GM23338 (cell line): ENCODE measurements at regions not wholly inside any gene's neighbourhood (a gene's known extent, or its start where the extent isn't known, plus 50 kb on each side); places are given as distances from the start of the nearest gene placed in this dataset.

ENCODE experiments used
- ATAC-seq: fragments of 200-7000 bp; cut with Tn5 transposase; 3 replicates; pipeline ENCODE4 v1.9.1; 2020
- DNase-seq: peaks from one replicate; pipeline ENCODE4 v3.0.0-alpha.2; 2015; ENCODE audit warnings: low spot score
- H2AFZ ChIP-seq: fragments of 200-600 bp; sonication (generic); 2 replicates; pipeline ENCODE4 v1.8.0; 2016; ENCODE audit warnings: antibody characterized with exemption, mild to moderate bottlenecking, moderate library complexity
- H3F3A ChIP-seq: fragments of 200-600 bp; sonication (generic); replicated peaks from 2 replicates; pipeline ENCODE4 v1.8.0; 2017; ENCODE audit warnings: antibody characterized with exemption, mixed run types, low read depth
- H3K27ac ChIP-seq: fragments of 200-600 bp; sonication (generic); 2 replicates; pipeline ENCODE4 v1.6.1; 2016; ENCODE audit warnings: low read depth
- H3K27me3 ChIP-seq: fragments of 200-600 bp; sonication (generic); 2 replicates; pipeline ENCODE4 v1.8.0; 2016; ENCODE audit warnings: mild to moderate bottlenecking, mixed run types, moderate library complexity; ENCODE audit not compliant: insufficient read depth
- H3K36me3 ChIP-seq: fragments of 200-600 bp; sonication (generic); 2 replicates; pipeline ENCODE4 v1.8.0; 2016; ENCODE audit warnings: mild to moderate bottlenecking; ENCODE audit not compliant: insufficient read depth
- H3K4me1 ChIP-seq: fragments of 200-600 bp; sonication (generic); 2 replicates; pipeline ENCODE4 v1.8.0; 2016; ENCODE audit warnings: mild to moderate bottlenecking, moderate library complexity; ENCODE audit not compliant: insufficient read depth
- H3K4me2 ChIP-seq: fragments of 200-600 bp; sonication (generic); 2 replicates; pipeline ENCODE4 v1.7.1; 2017; ENCODE audit warnings: mixed run types
- H3K4me3 ChIP-seq: fragments of 200-600 bp; sonication (generic); 2 replicates; pipeline ENCODE4 v1.6.1; 2016; ENCODE audit warnings: mixed run types
- H3K79me2 ChIP-seq: fragments of 200-600 bp; sonication (generic); replicated peaks from 2 replicates; pipeline ENCODE4 v1.8.0; 2017; ENCODE audit warnings: mild to moderate bottlenecking; ENCODE audit not compliant: insufficient read depth
- H3K9me2 ChIP-seq: fragments of 200-600 bp; sonication (generic); 2 replicates; pipeline ENCODE4 v1.8.0; 2017; ENCODE audit not compliant: insufficient read depth
- H4K20me1 ChIP-seq: fragments of 200-600 bp; sonication (generic); replicated peaks from 2 replicates; pipeline ENCODE4 v1.8.0; 2017; ENCODE audit warnings: mild to moderate bottlenecking; ENCODE audit not compliant: insufficient read depth
- H3K27ac Mint-ChIP-seq: 2 replicates; pipeline ENCODE4 v1.8.0; 2020; ENCODE audit warnings: inconsistent platforms, mild to moderate bottlenecking, moderate library complexity, mixed read lengths
- H3K27me3 Mint-ChIP-seq: 3 replicates; pipeline ENCODE4 v1.8.0; 2022; ENCODE audit warnings: low read depth, mild to moderate bottlenecking, moderate library complexity, mixed read lengths, inconsistent platforms; ENCODE audit not compliant: insufficient read depth, poor library complexity
- H3K36me3 Mint-ChIP-seq: 3 replicates; pipeline ENCODE4 v1.8.0; 2021; ENCODE audit warnings: low read depth, mild to moderate bottlenecking, inconsistent platforms, moderate library complexity, mixed read lengths
- H3K4me1 Mint-ChIP-seq: 3 replicates; pipeline ENCODE4 v1.8.0; 2020; ENCODE audit warnings: mild to moderate bottlenecking, inconsistent platforms, mixed read lengths
- H3K4me3 Mint-ChIP-seq: 3 replicates; pipeline ENCODE4 v1.8.0; 2021; ENCODE audit warnings: moderate library complexity, mild to moderate bottlenecking, inconsistent platforms, mixed read lengths
- H3K9me3 Mint-ChIP-seq: 3 replicates; pipeline ENCODE4 v1.8.0; 2020; ENCODE audit warnings: moderate library complexity, mild to moderate bottlenecking, inconsistent platforms, mixed read lengths
- CREB1 ChIP-seq: fragments of 250-450 bp; sonication (Bioruptor Pico); IDR thresholded peaks from 2 replicates; pipeline ENCODE4 v1.5.0; 2020; ENCODE audit warnings: low read depth, mild to moderate bottlenecking, moderate library complexity
- ETS1 ChIP-seq: IDR thresholded peaks from 2 replicates; pipeline ENCODE4 v1.6.1; 2016; ENCODE audit warnings: antibody characterized with exemption
- EZH2phosphoT487 ChIP-seq: fragments of 200-600 bp; sonication (generic); IDR thresholded peaks from one replicate; pipeline ENCODE4 v1.8.1; 2018; ENCODE audit warnings: antibody characterized with exemption; ENCODE audit not compliant: unreplicated experiment
- JUNB ChIP-seq: IDR thresholded peaks from one replicate; pipeline ENCODE4 v1.6.1; 2016; ENCODE audit warnings: antibody characterized with exemption; ENCODE audit not compliant: unreplicated experiment
- NANOG ChIP-seq: IDR thresholded peaks from 2 replicates; pipeline ENCODE4 v1.6.1; 2016; ENCODE audit warnings: antibody characterized with exemption, borderline replicate concordance
- POLR2AphosphoS5 ChIP-seq: IDR thresholded peaks from 2 replicates; pipeline ENCODE4 v1.6.1; 2016; ENCODE audit warnings: antibody characterized with exemption, low read depth
- STAT1 ChIP-seq: IDR thresholded peaks from one replicate; pipeline ENCODE4 v1.6.1; 2016; ENCODE audit warnings: antibody characterized with exemption; ENCODE audit not compliant: unreplicated experiment
- ZNF331 ChIP-seq: fragments of 250-450 bp; sonication (Bioruptor Pico); IDR thresholded peaks from 2 replicates; pipeline ENCODE4 v1.5.0; 2020; ENCODE audit warnings: low read depth, mild to moderate bottlenecking, moderate library complexity
- TF ChIP-seq, protein P1 (sequence below), 2 experiments: fragments of 200-600 bp in 1 of 2; sonication (generic) in 1 of 2; conservative IDR thresholded peaks; 2 replicates each; pipeline versions ENCODE4 v1.5.1 to v1.6.1; 2016 to 2017; ENCODE audit warnings: antibody characterized with exemption in 2 of 2, low read depth in 2 of 2, mild to moderate bottlenecking in 2 of 2, moderate library complexity in 1 of 2

DNA sequence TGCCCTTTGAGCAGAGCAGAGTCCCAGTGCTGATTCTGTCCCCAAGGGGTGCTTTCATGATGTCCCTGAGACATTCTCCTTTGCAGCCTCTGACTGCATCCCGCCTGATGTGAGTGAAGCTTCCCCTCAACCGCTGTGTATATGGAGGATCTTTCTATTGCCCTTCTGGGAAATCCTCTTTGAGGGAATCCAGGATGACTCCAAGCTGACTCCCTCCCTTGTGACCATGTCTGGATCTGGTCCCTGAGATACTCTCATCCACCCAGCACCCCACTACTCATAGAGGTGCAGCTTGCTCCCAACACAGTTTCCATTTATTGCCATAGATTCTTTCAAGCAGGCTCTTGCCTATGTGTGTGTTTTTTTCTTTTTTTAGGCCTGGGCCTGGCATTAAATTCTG lies 216.5 kb downstream of the SEC61B start:
- no peak overlapping the region for H3K27ac Mint-ChIP-seq
- no peaks in the 10 kb centered on the region for H3K79me2 ChIP-seq
- no peaks in the 10 kb centered on the region for H3K9me3 Mint-ChIP-seq
- H4K20me1 ChIP-seq = no peaks in the 10 kb centered on the region
- H3K4me1 Mint-ChIP-seq = peaks cover 13% of the 10 kb centered on the region; the same call in 2 of the 3 replicates
- DNase-seq (no peak), ATAC-seq (no peak)
- H3K9me2 ChIP-seq = peaks cover 19% of the 10 kb centered on the region; the same call in 1 of the 2 replicates
- H3K4me3 ChIP-seq = no peak overlapping the region
- H3K4me1 ChIP-seq = peaks cover 11% of the 10 kb centered on the region; the same call in 1 of the 2 replicates
- no peak for TF ChIP-seq ZNF331
- TF ChIP-seq JUNB = no peak
- no peak for TF ChIP-seq POLR2AphosphoS5
- no peak for TF ChIP-seq EZH2phosphoT487
- TF ChIP-seq, protein P1, sequence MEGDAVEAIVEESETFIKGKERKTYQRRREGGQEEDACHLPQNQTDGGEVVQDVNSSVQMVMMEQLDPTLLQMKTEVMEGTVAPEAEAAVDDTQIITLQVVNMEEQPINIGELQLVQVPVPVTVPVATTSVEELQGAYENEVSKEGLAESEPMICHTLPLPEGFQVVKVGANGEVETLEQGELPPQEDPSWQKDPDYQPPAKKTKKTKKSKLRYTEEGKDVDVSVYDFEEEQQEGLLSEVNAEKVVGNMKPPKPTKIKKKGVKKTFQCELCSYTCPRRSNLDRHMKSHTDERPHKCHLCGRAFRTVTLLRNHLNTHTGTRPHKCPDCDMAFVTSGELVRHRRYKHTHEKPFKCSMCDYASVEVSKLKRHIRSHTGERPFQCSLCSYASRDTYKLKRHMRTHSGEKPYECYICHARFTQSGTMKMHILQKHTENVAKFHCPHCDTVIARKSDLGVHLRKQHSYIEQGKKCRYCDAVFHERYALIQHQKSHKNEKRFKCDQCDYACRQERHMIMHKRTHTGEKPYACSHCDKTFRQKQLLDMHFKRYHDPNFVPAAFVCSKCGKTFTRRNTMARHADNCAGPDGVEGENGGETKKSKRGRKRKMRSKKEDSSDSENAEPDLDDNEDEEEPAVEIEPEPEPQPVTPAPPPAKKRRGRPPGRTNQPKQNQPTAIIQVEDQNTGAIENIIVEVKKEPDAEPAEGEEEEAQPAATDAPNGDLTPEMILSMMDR (conservative IDR thresholded peaks at IDR 0.05; ENCODE audit: low read depth in 2 of 2) = no peak
- TF ChIP-seq CREB1 (CRISPR knock-in tag) = no peak
- H3K27me3 ChIP-seq = no peaks in the 10 kb centered on the region
- no peak overlapping the region for H3K4me3 Mint-ChIP-seq
- no peak overlapping the region for H3K4me2 ChIP-seq
- no peaks in the 10 kb centered on the region for H3F3A ChIP-seq
- H3K36me3 Mint-ChIP-seq = no peaks in the 10 kb centered on the region
- H3K27me3 Mint-ChIP-seq = no peaks in the 10 kb centered on the region
- 0 out of 2 replicates have a peak overlapping the region, but pooled peaks have one; percentile 30 for H2AFZ ChIP-seq
- H3K27ac ChIP-seq = no peak overlapping the region
- H3K36me3 ChIP-seq = no peaks in the 10 kb centered on the region

- Histone ChIP-seq H3K4me3 (no peak overlapping the region), H3K27me3 (no peaks in the 10 kb centered on the region), H3K4me2 (no peak overlapping the region), H3K79me2 (no peaks in the 10 kb centered on the region), H4K20me1 (no peaks in the 10 kb centered on the region), H2AFZ (no peak overlapping the region), H3K27ac (no peak overlapping the region), H3K4me1 (peaks cover 2% of the 10 kb centered on the region; the same call in 1 of the 2 replicates), H3F3A (no peaks in the 10 kb centered on the region), H3K36me3 (no peaks in the 10 kb centered on the region), H3K9me2 (peaks cover 12% of the 10 kb centered on the region; the same call in 1 of the 2 replicates)
- Mint-ChIP-seq H3K36me3 (no peaks in the 10 kb centered on the region), H3K9me3 (no peaks in the 10 kb centered on the region), H3K27me3 (no peaks in the 10 kb centered on the region), H3K27ac (no peak overlapping the region), H3K4me3 (no peak overlapping the region), H3K4me1 (peaks cover 5% of the 10 kb centered on the region; the same call in 1 of the 3 replicates)
- DNase-seq (no peak), ATAC-seq (no peak)
- no peak for TF ChIP-seq ETS1
- no peak for TF ChIP-seq POLR2AphosphoS5
- TF ChIP-seq EZH2phosphoT487 = no peak
- no peak for TF ChIP-seq STAT1
- no peak for TF ChIP-seq ZNF331
- TF ChIP-seq CREB1 (CRISPR knock-in tag) = no peak
- no peak for TF ChIP-seq NANOG
- TF ChIP-seq, protein P1 (conservative IDR thresholded peaks at IDR 0.05; ENCODE audit: low read depth in 2 of 2) = no peak
Observed at GRCh38 chr9:99441829-99442228, 219.7 kb downstream of the SEC61B start.
